DOHH2 (cell line): ENCODE measurements at regions not wholly inside any gene's neighbourhood (a gene's known extent, or its start where the extent isn't known, plus 50 kb on each side); places are given as distances from the start of the nearest gene placed in this dataset.
"Not testable (repeated sequence)": the region's sequence is repeated elsewhere in the genome, so short reads cannot be mapped to it uniquely, and the experiment has no call there.

Experiments
- H3F3A ChIP-seq: fragments of 200-600 bp; sonication (generic), shearing (Covaris generic); 2 replicates; pipeline ENCODE4 v1.6.0; 2016; ENCODE audit warnings: antibody characterized with exemption, mild to moderate bottlenecking; ENCODE audit not compliant: control insufficient read depth, insufficient read depth
- H3K27ac ChIP-seq: fragments of 200-600 bp; sonication (generic); 2 replicates; pipeline ENCODE4 v1.5.1; 2014; ENCODE audit warnings: low read depth, mild to moderate bottlenecking, low read length, moderate library complexity
- H3K27me3 ChIP-seq: fragments of 200-600 bp; sonication (generic); 2 replicates; pipeline ENCODE4 v1.6.1; 2014; ENCODE audit warnings: mild to moderate bottlenecking, low read length, mixed read lengths; ENCODE audit not compliant: control insufficient read depth
- H3K36me3 ChIP-seq: fragments of 200-600 bp; sonication (generic); 2 replicates; pipeline ENCODE4 v1.6.1; 2014; ENCODE audit warnings: mild to moderate bottlenecking, low read length, moderate library complexity, mixed read lengths; ENCODE audit not compliant: control insufficient read depth
- H3K4me1 ChIP-seq: fragments of 200-600 bp; sonication (generic); 2 replicates; pipeline ENCODE4 v1.6.1; 2014; ENCODE audit warnings: mild to moderate bottlenecking, low read length, mixed read lengths; ENCODE audit not compliant: control insufficient read depth
- H3K4me2 ChIP-seq: fragments of 200-600 bp; sonication (generic); 2 replicates; pipeline ENCODE4 v1.6.0; 2014; ENCODE audit warnings: mild to moderate bottlenecking, low read length, moderate library complexity
- H3K4me3 ChIP-seq: fragments of 200-600 bp; sonication (generic); 2 replicates; pipeline ENCODE4 v1.5.1; 2014; ENCODE audit warnings: mild to moderate bottlenecking, low read length, mixed read lengths
- H3K79me2 ChIP-seq: fragments of 200-600 bp; sonication (generic); 2 replicates; pipeline ENCODE4 v1.6.1; 2014; ENCODE audit warnings: mild to moderate bottlenecking, low read length, mixed read lengths; ENCODE audit not compliant: control insufficient read depth
- H3K9me2 ChIP-seq: fragments of 200-600 bp; sonication (generic); replicated peaks from 2 replicates; pipeline ENCODE4 v1.6.1; 2014; ENCODE audit warnings: mild to moderate bottlenecking, low read length, mixed read lengths; ENCODE audit not compliant: control insufficient read depth
- H3K9me3 ChIP-seq: fragments of 200-600 bp; sonication (generic); 2 replicates; pipeline ENCODE4 v1.6.1; 2014; ENCODE audit warnings: antibody characterized with exemption, low read length, mixed read lengths; ENCODE audit not compliant: control insufficient read depth, insufficient read depth
- H4K20me1 ChIP-seq: fragments of 200-600 bp; sonication (generic); 2 replicates; pipeline ENCODE4 v1.6.0; 2014; ENCODE audit warnings: low read depth, mild to moderate bottlenecking, antibody characterized with exemption, low read length, moderate library complexity; ENCODE audit not compliant: control insufficient read depth, insufficient read depth
- EZH2phosphoT487 ChIP-seq: fragments of 200-600 bp; sonication (generic); IDR thresholded peaks from 2 replicates; pipeline ENCODE4 v1.6.1; 2017; ENCODE audit warnings: borderline replicate concordance, mild to moderate bottlenecking, antibody characterized with exemption, low read length, moderate library complexity, mixed read lengths
- TF ChIP-seq, protein P1 (sequence below): fragments of 200-600 bp; sonication (generic); IDR thresholded peaks from one replicate; pipeline ENCODE4 v1.5.1; 2014; ENCODE audit warnings: antibody characterized with exemption, mild to moderate bottlenecking, low read depth, low read length; ENCODE audit not compliant: poor library complexity, severe bottlenecking

- no peak for TF ChIP-seq EZH2phosphoT487
- TF ChIP-seq, protein P1, sequence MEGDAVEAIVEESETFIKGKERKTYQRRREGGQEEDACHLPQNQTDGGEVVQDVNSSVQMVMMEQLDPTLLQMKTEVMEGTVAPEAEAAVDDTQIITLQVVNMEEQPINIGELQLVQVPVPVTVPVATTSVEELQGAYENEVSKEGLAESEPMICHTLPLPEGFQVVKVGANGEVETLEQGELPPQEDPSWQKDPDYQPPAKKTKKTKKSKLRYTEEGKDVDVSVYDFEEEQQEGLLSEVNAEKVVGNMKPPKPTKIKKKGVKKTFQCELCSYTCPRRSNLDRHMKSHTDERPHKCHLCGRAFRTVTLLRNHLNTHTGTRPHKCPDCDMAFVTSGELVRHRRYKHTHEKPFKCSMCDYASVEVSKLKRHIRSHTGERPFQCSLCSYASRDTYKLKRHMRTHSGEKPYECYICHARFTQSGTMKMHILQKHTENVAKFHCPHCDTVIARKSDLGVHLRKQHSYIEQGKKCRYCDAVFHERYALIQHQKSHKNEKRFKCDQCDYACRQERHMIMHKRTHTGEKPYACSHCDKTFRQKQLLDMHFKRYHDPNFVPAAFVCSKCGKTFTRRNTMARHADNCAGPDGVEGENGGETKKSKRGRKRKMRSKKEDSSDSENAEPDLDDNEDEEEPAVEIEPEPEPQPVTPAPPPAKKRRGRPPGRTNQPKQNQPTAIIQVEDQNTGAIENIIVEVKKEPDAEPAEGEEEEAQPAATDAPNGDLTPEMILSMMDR = no peak
- Histone ChIP-seq H3K36me3 (no peaks in the 10 kb centered on the region), H3K4me1 (no peaks in the 10 kb centered on the region)
Measured at GRCh38 chr6:20269181-20269580, 56.9 kb upstream of the MBOAT1 start.

GRCh38 chr6:20271818-20272217 is 59.5 kb upstream of the MBOAT1 start:
- H3F3A ChIP-seq = no peaks in the 10 kb centered on the region
- H3K4me1 ChIP-seq = no peaks in the 10 kb centered on the region
- no peaks in the 10 kb centered on the region for H4K20me1 ChIP-seq
- no peaks in the 10 kb centered on the region for H3K9me3 ChIP-seq
- H3K4me2 ChIP-seq = no peak overlapping the region
- no peaks in the 10 kb centered on the region for H3K27me3 ChIP-seq
- H3K36me3 ChIP-seq = no peaks in the 10 kb centered on the region
- TF ChIP-seq, protein P1 = no peak
- no peak for TF ChIP-seq EZH2phosphoT487
- H3K4me3 ChIP-seq = no peak overlapping the region
- no peaks in the 10 kb centered on the region for H3K9me2 ChIP-seq
- no peaks in the 10 kb centered on the region for H3K79me2 ChIP-seq
- H3K27ac ChIP-seq = no peak overlapping the region

More at GRCh38 chr6:20269181-20269580, 56.9 kb upstream of the MBOAT1 start:
- Histone ChIP-seq H3K9me2 (no peaks in the 10 kb centered on the region), H3K27ac (no peak overlapping the region), H3K79me2 (no peaks in the 10 kb centered on the region), H3K9me3 (no peaks in the 10 kb centered on the region), H4K20me1 (no peaks in the 10 kb centered on the region), H3K4me3 (no peak overlapping the region), H3F3A (no peaks in the 10 kb centered on the region), H3K27me3 (no peaks in the 10 kb centered on the region), H3K4me2 (no peak overlapping the region)

DNA sequence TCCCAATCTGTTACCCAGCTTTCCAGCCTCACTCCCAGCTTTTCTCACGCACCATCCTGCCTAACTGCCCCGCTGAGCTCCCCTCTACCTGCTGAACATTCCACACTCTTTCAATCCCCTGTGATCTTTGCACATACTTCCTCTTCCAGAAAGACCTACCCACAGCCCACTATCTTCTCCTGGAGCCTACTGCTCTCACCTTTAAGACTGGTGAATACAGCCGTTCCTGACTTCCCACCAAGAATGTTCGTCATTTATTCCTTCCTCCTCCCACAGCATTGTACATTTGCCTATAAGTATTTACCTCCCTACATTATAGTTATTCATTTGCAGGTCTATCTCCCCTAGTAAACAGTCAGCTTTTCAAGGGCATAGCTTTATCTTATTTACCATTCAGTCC is 61.9 kb upstream of the MBOAT1 start:
- no peaks in the 10 kb centered on the region for H3F3A ChIP-seq
- no peaks in the 10 kb centered on the region for H3K36me3 ChIP-seq
- no peaks in the 10 kb centered on the region for H3K79me2 ChIP-seq
- H3K4me1 ChIP-seq = no peaks in the 10 kb centered on the region
- H3K4me3 ChIP-seq = no peak overlapping the region
- no peak overlapping the region for H3K27ac ChIP-seq
- no peaks in the 10 kb centered on the region for H3K9me3 ChIP-seq
- no peak for TF ChIP-seq EZH2phosphoT487
- TF ChIP-seq, protein P1 = no peak
- no peaks in the 10 kb centered on the region for H3K9me2 ChIP-seq
- H4K20me1 ChIP-seq = no peaks in the 10 kb centered on the region
- H3K4me2 ChIP-seq = no peak overlapping the region
- H3K27me3 ChIP-seq = no peaks in the 10 kb centered on the region

DNA sequence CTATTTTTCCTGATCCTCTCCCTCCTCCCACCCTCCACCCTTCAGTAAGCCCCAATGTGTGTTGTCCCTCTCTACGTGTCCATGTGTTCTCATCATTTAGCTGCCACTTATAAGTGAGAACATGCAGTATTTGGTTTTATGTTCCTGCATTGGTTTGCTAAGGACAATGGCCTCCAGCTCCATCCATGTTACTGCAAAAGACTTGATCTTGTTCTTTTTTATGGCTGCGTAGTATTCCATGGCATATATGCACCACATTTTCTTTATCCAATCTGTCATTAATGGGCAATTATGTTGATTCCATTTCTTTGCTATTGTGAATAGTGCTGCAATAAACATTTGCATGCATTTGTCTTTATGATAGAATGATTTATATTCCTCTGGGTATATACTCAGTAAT is 63.6 kb upstream of the MBOAT1 start:
- not testable (repeated sequence) for H3K27me3 ChIP-seq, H3K4me2 ChIP-seq, H3K27ac ChIP-seq, H3K4me1 ChIP-seq, H3K79me2 ChIP-seq, H4K20me1 ChIP-seq, H3K4me3 ChIP-seq, H3F3A ChIP-seq, H3K9me3 ChIP-seq, H3K36me3 ChIP-seq, H3K9me2 ChIP-seq

DNA sequence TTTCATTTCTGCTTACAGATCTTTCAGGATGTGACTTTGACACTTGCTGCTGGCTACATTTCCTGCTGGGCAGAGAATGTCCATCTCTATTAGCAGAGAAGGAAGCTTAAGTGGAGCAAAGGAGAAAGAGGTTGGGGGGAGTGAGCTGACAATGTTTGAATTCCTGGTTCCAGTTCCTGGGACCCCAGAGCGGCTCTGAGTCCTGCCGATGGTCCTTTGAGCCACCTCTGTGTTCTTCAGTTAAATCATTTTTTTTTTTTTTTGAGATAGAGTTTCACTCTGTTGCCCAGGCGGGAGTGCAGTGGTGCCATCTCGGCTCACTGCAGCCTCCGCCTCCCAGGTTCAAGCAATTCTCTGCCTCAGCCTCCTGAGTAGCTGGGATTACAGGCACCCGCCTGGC is 65.5 kb upstream of the MBOAT1 start:
- H3K36me3 ChIP-seq, H3K27ac ChIP-seq, H3K4me1 ChIP-seq, H3K4me3 ChIP-seq, H4K20me1 ChIP-seq, H3K27me3 ChIP-seq, H3K9me2 ChIP-seq, H3K79me2 ChIP-seq, H3K4me2 ChIP-seq, H3F3A ChIP-seq, H3K9me3 ChIP-seq: not testable (repeated sequence)
